ENCODE measurements at regions not wholly inside any gene's neighbourhood (a gene's known extent, or its start where the extent isn't known, plus 50 kb on each side); places are given as distances from the start of the nearest gene placed in this dataset.

- DNase-seq (ENCODE audit: low read depth in 2 of 2), result no peak
Measured at GRCh38 chr14:65933400-65934069, 521.0 kb downstream of the FUT8 start.

GRCh38 chr14:65934070-65934435, 521.5 kb downstream of the FUT8 start:
- DNase-seq (ENCODE audit: low read depth in 2 of 2), result no peak

- DNase-seq (ENCODE audit: low read depth in 2 of 2), result no peak
Measured at GRCh38 chr14:65936342-65936975, 523.9 kb downstream of the FUT8 start.

- no peak for DNase-seq (ENCODE audit: low read depth in 2 of 2)
Measured at GRCh38 chr14:65937079-65937959, 524.8 kb downstream of the FUT8 start.

GRCh38 chr14:65937960-65938316, 525.4 kb downstream of the FUT8 start:
- DNase-seq (ENCODE audit: low read depth in 2 of 2), result no peak

GRCh38 chr14:65938738-65939137, 526.2 kb downstream of the FUT8 start:
- no peak for DNase-seq (ENCODE audit: low read depth in 2 of 2)

GRCh38 chr14:65939184-65939583, 526.7 kb downstream of the FUT8 start:
- no peak for DNase-seq (ENCODE audit: low read depth in 2 of 2)

GRCh38 chr14:65940056-65940735, 527.7 kb downstream of the FUT8 start:
- no peak for DNase-seq (ENCODE audit: low read depth in 2 of 2)

GRCh38 chr14:65941091-65941490, 528.6 kb downstream of the FUT8 start:
- no peak for DNase-seq (ENCODE audit: low read depth in 2 of 2)

GRCh38 chr14:65943150-65943549, 530.6 kb downstream of the FUT8 start:
- DNase-seq (ENCODE audit: low read depth in 2 of 2), result no peak

GRCh38 chr14:65943916-65944410, 531.4 kb downstream of the FUT8 start:
- no peak for DNase-seq (ENCODE audit: low read depth in 2 of 2)

- DNase-seq (ENCODE audit: low read depth in 2 of 2), result no peak
Measured at GRCh38 chr14:65945327-65945726, 532.8 kb downstream of the FUT8 start.

GRCh38 chr14:65946494-65946893, 534.0 kb downstream of the FUT8 start:
- no peak for DNase-seq (ENCODE audit: low read depth in 2 of 2)

GRCh38 chr14:65948302-65948701, 535.8 kb downstream of the FUT8 start:
- DNase-seq (ENCODE audit: low read depth in 2 of 2), result no peak

- no peak for DNase-seq (ENCODE audit: low read depth in 2 of 2)
Measured at GRCh38 chr14:65949711-65950516, 536.3 kb upstream of the CCDC196 start.

GRCh38 chr14:65954942-65955341, 531.2 kb upstream of the CCDC196 start:
- no peak for DNase-seq (ENCODE audit: low read depth in 2 of 2)

GRCh38 chr14:65957631-65958205, 528.5 kb upstream of the CCDC196 start:
- DNase-seq (ENCODE audit: low read depth in 2 of 2), result no peak

- no peak for DNase-seq (ENCODE audit: low read depth in 2 of 2)
Measured at GRCh38 chr14:65958664-65959562, 527.3 kb upstream of the CCDC196 start.

GRCh38 chr14:65959563-65960024, 526.6 kb upstream of the CCDC196 start:
- no peak for DNase-seq (ENCODE audit: low read depth in 2 of 2)

- peak; percentile 33 to 37 for DNase-seq (ENCODE audit: low read depth in 2 of 2)
Measured at GRCh38 chr14:65961004-65961403, 525.2 kb upstream of the CCDC196 start.

All from stimulated activated CD8-positive, alpha-beta memory T cell treated with anti-CD3 and anti-CD28 coated beads, Interleukin-7, amount 100 ng/mL, for 4 hours (primary cell).